ENCODE measurements at regions not wholly inside any gene's neighbourhood (a gene's known extent, or its start where the extent isn't known, plus 50 kb on each side); places are given as distances from the start of the nearest gene placed in this dataset.

GRCh38 chr6:137311940-137312339 lies 92.8 kb upstream of the IFNGR1 start:
- no peak for TF ChIP-seq RB1 (IDR thresholded peaks at IDR 0.05; ENCODE audit: borderline replicate concordance)
- TF ChIP-seq SMC3 (IDR thresholded peaks at IDR 0.05; ENCODE audit: borderline replicate concordance, low read length), result no peak
- no peak for TF ChIP-seq BCLAF1 (IDR thresholded peaks at IDR 0.05)
- no peak for TF ChIP-seq POLR2A (IDR thresholded peaks at IDR 0.05; ENCODE audit: low read depth, low read length)
- TF ChIP-seq CTCF (IDR thresholded peaks at IDR 0.05 in 2 of 3, conservative IDR thresholded peaks at IDR 0.05 in 1 of 3; ENCODE audit: control insufficient read depth in 2 of 3, extremely low read depth in 1 of 3, insufficient read depth in 1 of 3, low read depth in 3 of 3, low read length in 3 of 3), result no peak

Data from GM12878 (cell line).